ENCODE measurements at regions not wholly inside any gene's neighbourhood (a gene's known extent, or its start where the extent isn't known, plus 50 kb on each side); places are given as distances from the start of the nearest gene placed in this dataset.

DNA sequence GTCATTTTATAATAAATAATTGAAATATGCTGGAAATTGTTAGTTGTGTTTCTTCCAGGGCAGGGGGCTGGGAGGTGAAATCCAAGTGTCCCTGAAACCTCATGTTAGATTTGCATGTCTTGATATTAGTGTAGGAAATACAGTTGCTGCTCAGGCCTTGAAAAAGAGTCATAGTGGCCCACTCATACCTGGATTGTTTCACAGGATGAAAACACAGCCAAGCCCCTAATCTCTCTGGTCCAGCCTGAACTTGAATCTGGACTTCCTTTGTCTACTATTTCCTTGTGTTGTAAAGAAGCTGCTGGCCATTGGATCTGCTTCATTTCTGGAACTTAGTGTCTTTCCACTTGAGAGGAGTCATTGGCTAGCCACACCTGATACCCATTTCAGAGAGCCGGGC is 108.8 kb upstream of the JARID2 start:
- H3K9me3 ChIP-seq (ENCODE audit: control insufficient read depth, low read length) = no peaks in the 10 kb centered on the region
- WGBS, 2 experiments = 96 to 100% methylated on average over 1 of the region's 1 CpG
- no peak overlapping the region for H3K4me3 ChIP-seq (ENCODE audit: insufficient read depth, low read depth, low read length)
- H3K27ac ChIP-seq (ENCODE audit: insufficient read depth, low read depth, low read length, poor library complexity, severe bottlenecking) = no peak overlapping the region
- H3K27me3 ChIP-seq (ENCODE audit: control insufficient read depth, insufficient read depth, low read length, poor library complexity, severe bottlenecking) = no peaks in the 10 kb centered on the region
- no peaks in the 10 kb centered on the region for H3K36me3 ChIP-seq (ENCODE audit: control insufficient read depth, insufficient read depth, low read length)
- H3K4me1 ChIP-seq (ENCODE audit: control insufficient read depth, insufficient read depth, low read length) = no peaks in the 10 kb centered on the region

DNA sequence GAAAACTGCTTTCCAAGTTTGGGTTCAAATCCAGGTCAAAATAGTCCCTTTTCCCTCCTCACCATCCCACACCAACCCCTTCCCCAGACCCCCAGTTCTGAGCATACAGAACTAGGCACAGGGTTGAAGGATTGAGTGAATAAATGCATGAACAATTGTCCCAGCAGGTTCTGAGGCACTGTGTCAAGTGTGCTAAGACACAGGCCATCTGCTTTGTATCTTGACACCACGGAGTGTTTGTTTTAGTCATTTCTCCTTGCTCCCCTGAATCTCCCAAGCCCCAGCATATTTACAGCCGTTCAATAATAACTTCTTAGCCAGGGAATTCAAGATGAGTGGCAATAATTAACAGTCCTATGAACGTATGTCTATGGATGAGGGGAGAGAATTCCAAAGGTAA is 102.8 kb upstream of the JARID2 start:
- Histone ChIP-seq H3K27me3 (ENCODE audit: control insufficient read depth, insufficient read depth, low read length, poor library complexity, severe bottlenecking) (no peaks in the 10 kb centered on the region), H3K27ac (ENCODE audit: insufficient read depth, low read depth, low read length, poor library complexity, severe bottlenecking) (no peak overlapping the region), H3K4me3 (ENCODE audit: insufficient read depth, low read depth, low read length) (no peak overlapping the region), H3K4me1 (ENCODE audit: control insufficient read depth, insufficient read depth, low read length) (no peaks in the 10 kb centered on the region), H3K9me3 (ENCODE audit: control insufficient read depth, low read length) (no peaks in the 10 kb centered on the region), H3K36me3 (ENCODE audit: control insufficient read depth, insufficient read depth, low read length) (no peaks in the 10 kb centered on the region)
- 88 to 94% methylated on average over 3 of the region's 3 CpGs for WGBS, 2 experiments

DNA sequence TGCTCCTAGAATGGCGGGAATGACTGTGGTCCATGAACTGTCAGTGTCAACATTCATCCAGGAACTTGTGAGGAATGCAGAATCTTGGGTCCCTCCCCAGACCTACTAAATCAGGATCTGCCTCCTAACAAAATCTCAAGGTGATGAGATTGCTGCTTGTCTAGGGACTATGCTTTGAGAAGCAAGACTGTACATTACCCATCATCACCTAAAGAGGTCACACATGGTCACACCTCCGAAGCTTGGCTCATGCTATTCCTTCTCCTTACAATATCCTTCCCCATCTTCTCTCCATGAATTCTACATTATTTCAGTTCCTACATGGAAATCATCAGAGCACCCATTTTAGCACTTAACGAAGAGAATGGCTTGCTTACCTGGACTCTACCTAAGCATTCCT is 102.3 kb upstream of the JARID2 start:
- Histone ChIP-seq H3K36me3 (ENCODE audit: control insufficient read depth, insufficient read depth, low read length) (no peaks in the 10 kb centered on the region), H3K9me3 (ENCODE audit: control insufficient read depth, low read length) (no peaks in the 10 kb centered on the region), H3K4me1 (ENCODE audit: control insufficient read depth, insufficient read depth, low read length) (no peaks in the 10 kb centered on the region), H3K27me3 (ENCODE audit: control insufficient read depth, insufficient read depth, low read length, poor library complexity, severe bottlenecking) (no peaks in the 10 kb centered on the region), H3K4me3 (ENCODE audit: insufficient read depth, low read depth, low read length) (no peak overlapping the region), H3K27ac (ENCODE audit: insufficient read depth, low read depth, low read length, poor library complexity, severe bottlenecking) (no peak overlapping the region)
- WGBS, 2 experiments = 91 to 95% methylated on average over 3 of the region's 3 CpGs

DNA sequence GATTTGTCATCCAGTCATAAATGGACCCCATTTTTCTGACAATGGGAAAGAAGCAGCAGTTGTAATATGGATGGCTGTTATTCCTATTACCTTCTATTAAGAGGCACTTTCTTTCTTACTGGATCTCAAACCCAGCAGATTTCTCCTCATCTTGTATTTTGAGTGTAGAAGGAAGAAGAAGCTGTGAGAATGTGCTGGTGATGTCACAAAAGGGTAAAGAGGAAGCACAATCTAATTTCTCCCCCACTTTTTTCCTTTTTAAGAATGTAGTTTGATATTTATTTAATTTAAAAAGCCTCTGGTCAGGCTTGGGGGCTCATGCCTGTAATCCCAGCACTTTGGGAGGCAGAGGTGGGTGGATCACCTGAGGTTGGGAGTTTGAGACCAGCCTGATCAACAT is 100.0 kb upstream of the JARID2 start:
- Histone ChIP-seq H3K4me3 (ENCODE audit: insufficient read depth, low read depth, low read length) (no peak overlapping the region), H3K4me1 (ENCODE audit: control insufficient read depth, insufficient read depth, low read length) (no peaks in the 10 kb centered on the region), H3K9me3 (ENCODE audit: control insufficient read depth, low read length) (no peaks in the 10 kb centered on the region), H3K27me3 (ENCODE audit: control insufficient read depth, insufficient read depth, low read length, poor library complexity, severe bottlenecking) (no peaks in the 10 kb centered on the region), H3K27ac (ENCODE audit: insufficient read depth, low read depth, low read length, poor library complexity, severe bottlenecking) (no peak overlapping the region), H3K36me3 (ENCODE audit: control insufficient read depth, insufficient read depth, low read length) (no peaks in the 10 kb centered on the region)

DNA sequence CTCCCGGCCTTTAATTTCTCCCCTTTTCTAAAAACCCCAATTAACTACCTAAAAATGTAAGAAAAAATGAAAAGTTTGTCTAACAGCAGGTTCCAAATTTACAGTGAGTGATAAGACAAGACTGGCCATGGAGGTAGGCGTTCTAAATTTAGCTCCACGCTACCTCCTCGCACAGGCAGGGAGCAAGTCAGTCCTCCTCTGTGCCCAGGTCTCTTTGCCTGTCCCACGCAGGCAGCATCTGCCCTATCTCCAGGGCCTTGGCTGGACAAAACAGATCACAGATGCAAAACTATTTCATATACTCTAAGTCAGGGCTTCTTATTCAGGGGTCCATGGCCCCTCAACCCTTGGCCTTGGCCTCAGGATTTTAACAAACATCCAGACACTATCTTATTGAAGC is 98.0 kb upstream of the JARID2 start:
- Histone ChIP-seq H3K27me3 (ENCODE audit: control insufficient read depth, insufficient read depth, low read length, poor library complexity, severe bottlenecking) (no peaks in the 10 kb centered on the region), H3K4me3 (ENCODE audit: insufficient read depth, low read depth, low read length) (no peak overlapping the region), H3K36me3 (ENCODE audit: control insufficient read depth, insufficient read depth, low read length) (no peaks in the 10 kb centered on the region), H3K27ac (ENCODE audit: insufficient read depth, low read depth, low read length, poor library complexity, severe bottlenecking) (no peak overlapping the region), H3K4me1 (ENCODE audit: control insufficient read depth, insufficient read depth, low read length) (no peaks in the 10 kb centered on the region), H3K9me3 (ENCODE audit: control insufficient read depth, low read length) (no peaks in the 10 kb centered on the region)
- 91 to 95% methylated on average over 4 to 5 of the region's 5 CpGs for WGBS, 2 experiments

DNA sequence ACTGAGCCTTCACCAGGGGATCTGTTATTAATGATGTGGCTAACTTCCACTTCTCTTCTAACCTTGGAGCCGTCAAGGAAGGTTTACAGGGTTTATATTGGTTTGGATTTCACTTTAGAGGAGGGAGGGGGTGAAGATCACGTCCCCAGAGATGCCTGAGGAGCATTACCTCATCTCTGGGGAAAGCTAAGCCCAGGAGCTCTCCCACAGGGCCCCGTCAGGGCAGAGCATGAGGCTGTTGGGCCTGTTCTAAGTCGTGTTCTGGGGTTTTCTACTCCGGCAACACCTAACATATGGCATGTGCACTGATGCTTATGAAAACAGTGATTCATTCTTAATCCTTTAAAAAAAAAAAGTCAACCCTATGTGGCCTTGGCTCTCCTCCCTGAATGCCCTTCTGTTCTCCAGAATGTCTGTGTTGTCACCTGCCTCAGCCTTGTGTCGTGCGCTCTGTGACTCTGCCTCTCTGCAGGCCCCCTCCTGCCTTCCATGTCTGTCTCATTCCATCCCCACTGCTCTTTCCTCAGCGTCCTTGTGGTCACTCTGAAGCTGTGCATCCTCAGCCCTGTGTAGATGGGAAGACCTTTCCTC is 97.4 kb upstream of the JARID2 start:
- Histone ChIP-seq H3K4me1 (ENCODE audit: control insufficient read depth, insufficient read depth, low read length) (no peaks in the 10 kb centered on the region), H3K27me3 (ENCODE audit: control insufficient read depth, insufficient read depth, low read length, poor library complexity, severe bottlenecking) (no peaks in the 10 kb centered on the region), H3K4me3 (ENCODE audit: insufficient read depth, low read depth, low read length) (no peak overlapping the region), H3K9me3 (ENCODE audit: control insufficient read depth, low read length) (no peaks in the 10 kb centered on the region), H3K27ac (ENCODE audit: insufficient read depth, low read depth, low read length, poor library complexity, severe bottlenecking) (no peak overlapping the region), H3K36me3 (ENCODE audit: control insufficient read depth, insufficient read depth, low read length) (no peaks in the 10 kb centered on the region)
- 73 to 76% methylated on average over 8 of the region's 8 CpGs for WGBS, 2 experiments

DNA sequence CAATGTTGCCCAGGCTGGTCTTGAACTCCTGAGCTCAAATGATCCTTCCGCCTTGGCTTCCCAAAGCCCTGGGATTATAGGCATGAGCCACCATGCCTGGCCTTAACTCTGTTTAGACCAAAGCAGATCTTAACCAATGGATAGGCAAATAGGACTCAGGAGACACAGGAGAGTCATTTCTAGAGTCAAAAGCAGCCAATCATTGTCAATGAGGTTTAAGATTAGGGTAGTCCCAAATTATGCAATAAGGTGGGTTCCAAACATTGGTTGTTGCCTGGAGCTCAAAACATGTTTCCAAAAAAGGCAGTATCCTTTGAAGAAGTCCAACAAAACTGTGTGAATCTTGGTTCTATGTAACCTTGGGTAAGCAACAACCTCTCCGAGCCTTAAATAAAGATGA is 95.7 kb upstream of the JARID2 start:
- H3K4me1 ChIP-seq (ENCODE audit: control insufficient read depth, insufficient read depth, low read length) = no peaks in the 10 kb centered on the region
- no peaks in the 10 kb centered on the region for H3K36me3 ChIP-seq (ENCODE audit: control insufficient read depth, insufficient read depth, low read length)
- H3K27me3 ChIP-seq (ENCODE audit: control insufficient read depth, insufficient read depth, low read length, poor library complexity, severe bottlenecking) = no peaks in the 10 kb centered on the region
- H3K9me3 ChIP-seq (ENCODE audit: control insufficient read depth, low read length) = no peaks in the 10 kb centered on the region
- no peak overlapping the region for H3K4me3 ChIP-seq (ENCODE audit: insufficient read depth, low read depth, low read length)
- no peak overlapping the region for H3K27ac ChIP-seq (ENCODE audit: insufficient read depth, low read depth, low read length, poor library complexity, severe bottlenecking)
- 94 to 98% methylated on average over 2 of the region's 2 CpGs for WGBS, 2 experiments

DNA sequence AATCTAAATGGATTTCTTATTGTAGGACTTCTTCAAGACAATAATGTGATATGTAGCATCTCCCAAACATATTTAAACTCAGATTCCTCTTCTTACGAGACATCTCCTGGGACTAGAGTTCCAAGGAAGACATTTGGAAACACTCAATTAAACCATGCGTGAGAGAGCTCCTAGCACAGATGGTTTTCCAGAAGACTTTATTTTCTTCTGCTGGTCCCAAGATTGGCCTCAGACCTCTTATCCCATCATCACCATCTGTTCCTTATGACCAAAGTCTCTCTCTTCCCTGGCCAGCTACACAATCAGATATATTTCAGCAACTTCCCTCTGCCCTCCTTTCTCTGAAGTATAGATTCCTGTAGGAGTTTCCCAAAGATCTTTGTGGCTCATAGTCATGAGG is 93.2 kb upstream of the JARID2 start:
- Histone ChIP-seq H3K36me3 (ENCODE audit: control insufficient read depth, insufficient read depth, low read length) (no peaks in the 10 kb centered on the region), H3K27me3 (ENCODE audit: control insufficient read depth, insufficient read depth, low read length, poor library complexity, severe bottlenecking) (no peaks in the 10 kb centered on the region), H3K4me1 (ENCODE audit: control insufficient read depth, insufficient read depth, low read length) (no peaks in the 10 kb centered on the region), H3K9me3 (ENCODE audit: control insufficient read depth, low read length) (no peaks in the 10 kb centered on the region), H3K27ac (ENCODE audit: insufficient read depth, low read depth, low read length, poor library complexity, severe bottlenecking) (no peak overlapping the region), H3K4me3 (ENCODE audit: insufficient read depth, low read depth, low read length) (no peak overlapping the region)
- 97% methylated on average over 2 of the region's 2 CpGs for WGBS, 2 experiments

DNA sequence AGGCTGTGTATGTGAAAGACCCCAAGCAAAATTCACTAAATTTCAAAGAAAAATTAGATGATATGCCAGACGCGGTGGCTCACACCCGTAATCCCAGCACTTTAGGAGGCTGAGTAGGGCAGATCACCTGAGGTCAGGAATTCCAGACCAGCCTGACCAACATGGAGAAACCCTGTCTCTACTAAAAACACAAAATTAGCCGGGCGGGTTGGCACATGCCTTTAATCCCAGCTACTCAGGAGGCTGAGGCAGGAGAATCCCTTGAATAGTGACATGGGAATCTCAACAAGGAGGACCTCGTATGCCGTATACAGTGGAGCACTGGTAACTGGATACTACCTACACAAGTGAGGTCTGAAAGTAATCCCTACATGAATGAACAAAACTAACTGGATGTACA is 92.7 kb upstream of the JARID2 start:
- no peak overlapping the region for H3K27ac ChIP-seq (ENCODE audit: insufficient read depth, low read depth, low read length, poor library complexity, severe bottlenecking)
- H3K27me3 ChIP-seq (ENCODE audit: control insufficient read depth, insufficient read depth, low read length, poor library complexity, severe bottlenecking) = no peaks in the 10 kb centered on the region
- no peak overlapping the region for H3K4me3 ChIP-seq (ENCODE audit: insufficient read depth, low read depth, low read length)
- H3K4me1 ChIP-seq (ENCODE audit: control insufficient read depth, insufficient read depth, low read length) = no peaks in the 10 kb centered on the region
- 89 to 94% methylated on average over 7 of the region's 7 CpGs for WGBS, 2 experiments
- H3K36me3 ChIP-seq (ENCODE audit: control insufficient read depth, insufficient read depth, low read length) = no peaks in the 10 kb centered on the region
- H3K9me3 ChIP-seq (ENCODE audit: control insufficient read depth, low read length) = no peaks in the 10 kb centered on the region

DNA sequence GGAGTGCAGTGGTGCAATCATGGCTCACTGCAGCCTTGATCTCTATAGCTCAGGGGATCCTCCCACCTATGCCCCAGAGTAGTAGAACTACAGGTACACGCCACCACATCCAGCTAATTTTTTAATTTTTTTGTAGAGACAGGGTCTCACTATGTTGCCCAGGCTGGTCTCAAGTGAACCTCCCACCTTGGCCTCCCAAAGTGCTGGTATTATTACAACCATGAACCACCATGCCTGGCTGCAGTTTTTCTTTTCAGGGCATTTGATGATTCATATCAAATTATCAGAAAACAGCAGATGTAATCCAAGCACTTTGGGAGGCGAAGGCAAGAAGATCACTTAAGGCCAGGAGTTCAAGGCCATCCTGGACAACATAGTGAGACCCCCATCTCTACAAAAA is 88.4 kb upstream of the JARID2 start:
- no peak overlapping the region for H3K4me3 ChIP-seq (ENCODE audit: insufficient read depth, low read depth, low read length)

More for the DNA sequence above, 88.4 kb upstream of the JARID2 start:
- H3K27me3 ChIP-seq (ENCODE audit: control insufficient read depth, insufficient read depth, low read length, poor library complexity, severe bottlenecking) = no peaks in the 10 kb centered on the region
- H3K4me1 ChIP-seq (ENCODE audit: control insufficient read depth, insufficient read depth, low read length) = no peaks in the 10 kb centered on the region
- H3K9me3 ChIP-seq (ENCODE audit: control insufficient read depth, low read length) = no peaks in the 10 kb centered on the region
- WGBS, 2 experiments = 84 to 93% methylated on average over 2 of the region's 2 CpGs
- H3K27ac ChIP-seq (ENCODE audit: insufficient read depth, low read depth, low read length, poor library complexity, severe bottlenecking) = no peak overlapping the region
- H3K36me3 ChIP-seq (ENCODE audit: control insufficient read depth, insufficient read depth, low read length) = no peaks in the 10 kb centered on the region
